Forelimb muscle (tissue), 1 donor: ENCODE measurements at regions not wholly inside any gene's neighbourhood (a gene's known extent, or its start where the extent isn't known, plus 50 kb on each side); places are given as distances from the start of the nearest gene placed in this dataset.
A peak's percentile ranks its signal among the peaks of the same experiment; 100 is the strongest.
"Not testable (repeated sequence)": the region's sequence is repeated elsewhere in the genome, so short reads cannot be mapped to it uniquely, and the experiment has no call there.

Source experiments
- DNase-seq: peaks from one replicate; pipeline ENCODE4 v3.0.0-alpha.2; 2013; ENCODE audit warnings: low read depth

DNA sequence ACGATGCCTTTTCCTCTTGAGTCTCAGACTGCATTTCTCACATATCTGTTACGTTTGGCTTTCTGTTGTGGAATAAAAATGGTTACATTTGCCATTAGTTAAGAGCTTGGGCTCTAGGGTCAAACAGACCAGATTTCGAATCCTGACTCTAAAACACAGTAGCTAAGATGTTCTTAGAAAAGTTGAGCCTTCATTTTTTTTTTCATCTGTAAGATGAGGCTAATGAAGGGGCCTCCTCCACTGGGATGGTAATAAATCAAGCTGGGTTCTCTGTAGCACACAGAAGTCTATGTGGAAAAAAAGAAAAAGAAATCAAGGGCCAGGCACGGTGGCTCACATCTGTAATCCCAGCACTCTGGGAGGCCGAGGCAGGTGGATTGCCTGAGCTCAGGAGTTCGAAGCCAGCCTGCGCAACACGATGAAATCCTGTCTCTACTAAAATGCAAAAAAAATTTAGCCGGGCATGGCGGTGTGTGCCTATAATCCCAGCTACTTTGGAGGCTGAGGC is 49.9 kb upstream of the CAPRIN1 start:
- no peak for DNase-seq

GRCh38 chr11:33999393-33999792 is 52.1 kb upstream of the CAPRIN1 start:
- DNase-seq, result no peak

- no peak for DNase-seq
These were observed 53.8 kb upstream of the CAPRIN1 start for GRCh38 chr11:33997584-33998251.

DNA sequence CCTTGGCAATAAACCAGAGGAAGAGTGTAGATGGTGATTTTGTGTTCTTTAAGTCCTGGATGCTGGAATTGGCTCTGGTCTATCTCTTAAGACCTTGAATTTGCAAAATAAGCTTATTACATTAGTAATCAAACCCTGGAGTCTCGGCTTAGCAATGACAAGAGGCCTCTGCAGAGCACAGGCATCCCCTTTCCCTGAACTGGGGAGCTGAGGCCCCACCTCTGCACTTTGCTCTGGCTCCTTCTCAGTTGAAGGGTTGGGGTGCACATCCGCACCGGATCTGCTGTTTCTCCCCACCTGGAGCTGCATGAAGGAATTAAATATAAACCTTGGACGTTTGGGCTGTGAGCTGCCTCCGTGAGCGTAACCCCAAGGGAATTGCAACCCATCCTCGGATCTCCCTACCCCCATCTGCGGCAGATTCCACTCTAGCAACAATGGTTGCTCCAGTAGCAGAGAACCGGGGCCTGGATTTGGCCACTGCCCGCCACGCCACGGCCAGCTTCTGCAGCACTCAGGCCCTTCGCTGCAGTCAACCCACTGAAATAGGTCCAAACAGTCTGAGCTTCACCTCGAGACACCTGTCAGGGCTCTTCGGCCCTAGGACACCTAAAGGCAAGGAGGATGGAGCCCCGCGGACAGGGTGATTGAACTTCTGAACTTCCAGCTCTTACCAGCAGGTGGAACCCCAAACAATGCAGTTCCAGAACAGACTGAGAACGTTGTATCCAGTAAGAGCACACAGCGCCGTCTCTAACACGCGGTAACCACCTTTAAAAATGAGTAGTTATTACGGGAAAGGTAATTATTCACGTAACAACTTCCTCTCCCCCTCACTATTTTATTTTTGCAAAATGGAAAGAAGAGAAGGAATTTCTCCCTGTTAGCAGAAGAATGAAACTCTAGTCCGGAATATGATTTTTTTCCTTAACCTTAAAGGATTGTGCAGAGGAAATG is 54.8 kb upstream of the CAPRIN1 start:
- peak; percentile 46 for DNase-seq

DNA sequence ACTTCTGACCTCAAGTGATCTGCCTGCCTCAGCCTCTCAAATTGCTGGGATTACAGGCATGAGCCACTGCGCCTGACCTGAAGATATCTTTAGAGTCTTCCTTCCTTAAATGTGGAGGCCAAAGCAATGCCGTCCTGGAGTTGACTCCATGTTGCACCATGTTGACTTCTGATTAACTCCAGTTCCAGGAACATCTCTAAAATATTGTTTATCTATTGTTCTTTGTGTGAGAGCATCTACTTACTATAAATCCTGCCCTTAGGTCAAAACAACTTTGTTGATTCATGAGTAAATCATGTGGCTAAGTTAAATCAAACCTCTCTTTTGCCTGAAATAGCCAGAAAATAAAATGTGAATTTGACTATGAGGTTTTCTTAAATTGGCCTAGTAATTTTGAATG is 56.6 kb upstream of the CAPRIN1 start:
- DNase-seq, result no peak

DNA sequence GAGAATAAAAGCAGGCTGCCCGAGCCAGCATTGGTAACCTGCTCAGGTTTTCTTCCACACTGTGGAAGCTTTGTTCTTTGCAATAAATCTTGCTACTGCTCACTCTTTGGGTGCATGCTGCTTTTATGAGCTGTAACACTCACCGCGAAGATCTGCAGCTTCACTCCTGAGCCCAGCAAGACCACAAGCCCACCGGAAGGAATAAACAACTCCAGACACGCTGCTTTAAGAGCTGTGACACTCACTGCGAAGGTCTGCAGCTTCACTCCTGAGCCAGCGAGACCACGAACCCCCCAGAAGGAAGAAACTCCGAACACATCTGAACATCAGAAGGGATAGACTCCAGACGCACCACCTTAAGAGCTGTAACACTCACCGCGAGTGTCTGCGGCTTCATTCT is 60.4 kb upstream of the CAPRIN1 start:
- not testable (repeated sequence) for DNase-seq

- DNase-seq, result not testable (repeated sequence)
These were observed 61.4 kb upstream of the CAPRIN1 start for GRCh38 chr11:33990131-33990530.

DNA sequence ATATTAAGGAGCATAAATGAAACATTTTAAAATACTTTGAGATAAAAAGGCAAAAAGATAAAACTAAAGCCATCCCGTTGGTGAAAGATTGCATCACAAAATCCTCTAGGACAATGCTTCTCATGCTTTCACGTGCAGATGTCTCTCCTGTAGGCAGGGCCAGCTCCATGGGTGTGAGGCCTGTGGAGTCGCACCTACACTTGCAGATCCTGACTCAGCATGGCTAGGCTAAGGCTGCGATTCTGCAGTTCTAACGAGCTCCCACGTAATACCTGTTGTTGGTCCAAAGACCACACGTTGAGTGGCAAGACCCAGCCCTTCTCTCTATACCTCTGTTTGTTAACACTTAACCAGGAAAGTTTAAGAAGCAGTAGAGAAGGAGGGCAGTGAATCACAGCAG is 62.1 kb upstream of the CAPRIN1 start:
- DNase-seq, result no peak

- no peak for DNase-seq
These were observed 62.8 kb upstream of the CAPRIN1 start for GRCh38 chr11:33988586-33989370.

DNA sequence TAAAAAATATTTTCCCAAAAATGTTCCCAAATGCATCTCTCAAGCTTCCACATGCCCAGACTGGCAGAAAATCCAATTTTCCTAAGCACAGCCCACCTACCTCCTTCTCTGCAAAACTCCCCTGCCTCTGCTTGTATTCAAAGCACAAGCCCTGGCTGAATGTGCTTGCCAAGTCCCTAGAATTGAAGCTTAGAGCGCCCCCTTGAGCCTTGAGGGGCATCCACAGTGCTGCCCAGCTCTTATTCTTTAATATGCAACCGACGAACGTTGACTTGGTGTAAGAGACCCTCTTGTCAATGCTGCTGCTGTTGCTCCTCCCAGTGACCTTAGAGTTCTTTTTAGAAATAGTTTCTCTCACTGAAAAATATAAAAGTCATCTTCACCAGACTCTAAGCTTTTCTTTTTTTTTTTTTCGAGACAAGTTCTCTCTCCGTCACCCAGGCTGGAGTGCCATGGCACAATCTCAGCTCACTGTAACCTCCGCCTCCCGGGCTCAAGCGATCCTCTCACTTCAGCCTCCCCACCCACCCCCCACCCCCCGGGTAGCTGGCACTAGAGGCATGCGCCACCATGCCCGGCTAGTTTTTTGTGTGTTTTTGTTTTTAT is 63.5 kb upstream of the CAPRIN1 start:
- DNase-seq, result peak; percentile 39

- DNase-seq, result no peak
These were observed 64.0 kb upstream of the CAPRIN1 start for GRCh38 chr11:33987545-33987944.

DNA sequence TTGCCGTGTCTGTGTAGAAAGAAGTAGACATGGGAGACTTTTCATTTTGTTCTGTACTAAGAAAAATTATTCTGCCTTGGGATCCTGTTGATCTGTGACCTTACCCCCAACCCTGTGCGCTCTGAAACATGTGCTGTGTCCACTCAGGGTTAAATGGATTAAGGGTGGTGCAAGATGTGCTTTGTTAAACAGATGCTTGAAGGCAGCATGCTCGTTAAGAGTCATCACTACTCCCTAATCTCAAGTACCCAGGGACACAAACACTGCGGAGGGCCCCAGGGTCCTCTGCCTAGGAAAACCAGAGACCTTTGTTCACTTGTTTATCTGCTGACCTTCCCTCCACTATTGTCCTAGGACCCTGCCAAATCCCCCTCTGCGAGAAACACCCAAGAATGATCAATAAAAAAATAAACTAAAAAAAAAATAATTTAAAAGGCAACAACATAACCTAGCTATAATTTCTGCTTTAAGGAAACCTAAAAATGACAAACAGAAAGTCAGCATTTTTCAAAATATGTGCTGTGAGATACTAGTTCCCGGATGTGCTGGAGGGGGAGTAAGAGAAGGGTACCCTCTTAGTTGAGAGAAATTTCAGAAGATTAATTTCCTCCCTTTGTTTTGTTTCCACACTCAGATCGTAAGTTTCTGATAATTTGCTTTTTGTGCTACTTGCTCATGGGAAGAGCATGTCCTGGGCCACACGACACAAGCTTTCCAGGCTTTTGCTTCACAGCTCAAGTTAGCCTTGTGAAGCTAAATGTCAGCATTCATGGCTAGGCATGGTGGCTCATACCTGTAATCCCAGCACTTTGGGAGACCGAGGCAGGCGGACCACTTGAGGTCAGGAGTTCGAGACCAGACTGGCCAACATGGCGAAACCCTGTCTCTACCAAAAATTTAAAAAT is 64.7 kb upstream of the CAPRIN1 start:
- not testable (repeated sequence) for DNase-seq

GRCh38 chr11:33984682-33985389 is 66.7 kb upstream of the CAPRIN1 start:
- no peak for DNase-seq

DNA sequence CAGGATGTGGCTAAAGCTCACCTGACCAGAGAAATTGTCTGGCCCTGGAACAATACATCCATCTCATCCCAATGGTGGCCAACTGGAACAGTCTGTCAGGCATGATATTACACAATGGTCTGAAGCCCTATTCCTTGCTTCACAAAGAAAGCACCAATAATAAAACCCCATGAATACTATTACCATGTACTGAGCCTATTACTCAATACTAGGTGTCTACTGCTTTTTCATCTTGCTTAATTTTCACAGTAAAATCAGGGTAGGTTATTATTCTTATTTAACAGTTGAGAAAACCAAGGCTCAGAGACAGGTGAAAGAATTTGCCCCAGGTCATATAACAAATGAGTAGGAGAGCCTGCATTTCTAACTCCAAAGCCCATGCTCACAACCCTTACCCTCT is 68.9 kb upstream of the CAPRIN1 start:
- DNase-seq, result no peak

- no peak for DNase-seq
These were observed 70.6 kb upstream of the CAPRIN1 start for GRCh38 chr11:33980897-33981296.

GRCh38 chr11:33978376-33978775 is 73.2 kb upstream of the CAPRIN1 start:
- DNase-seq, result no peak

GRCh38 chr11:33977676-33978075 is 73.9 kb upstream of the CAPRIN1 start:
- DNase-seq, result no peak

DNA sequence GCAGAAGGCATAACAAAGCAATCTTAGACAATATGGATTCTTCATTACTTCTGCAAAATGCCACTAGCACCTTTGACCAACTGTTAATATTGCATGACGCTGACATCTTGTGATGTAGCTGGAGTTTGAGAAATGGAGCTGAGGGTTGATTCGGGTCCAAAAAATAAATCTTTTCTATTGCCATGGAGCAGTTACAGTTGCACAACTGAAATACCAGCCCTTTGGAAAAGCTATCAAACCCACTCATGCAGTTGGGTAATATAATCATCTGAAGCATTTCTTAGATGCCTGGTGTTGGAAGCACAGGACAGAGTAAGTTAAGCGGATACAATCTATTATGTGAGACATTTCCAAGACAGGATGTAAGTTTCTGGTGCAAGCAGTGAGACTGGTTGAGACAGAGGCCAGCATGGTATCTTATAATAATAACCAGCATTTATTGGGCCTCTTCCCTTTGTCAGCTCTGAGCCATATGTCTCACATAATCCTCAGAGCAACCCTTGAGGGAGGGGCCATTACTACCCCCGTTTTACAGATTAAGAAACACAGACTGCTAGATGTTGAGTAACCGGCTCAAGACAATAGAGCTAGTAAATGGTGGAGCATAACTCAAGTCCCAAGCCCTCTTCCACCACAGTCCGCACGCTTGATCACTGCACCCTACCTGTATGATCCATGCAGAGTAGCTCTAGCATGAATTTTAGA is 74.9 kb upstream of the CAPRIN1 start:
- DNase-seq, result no peak

DNA sequence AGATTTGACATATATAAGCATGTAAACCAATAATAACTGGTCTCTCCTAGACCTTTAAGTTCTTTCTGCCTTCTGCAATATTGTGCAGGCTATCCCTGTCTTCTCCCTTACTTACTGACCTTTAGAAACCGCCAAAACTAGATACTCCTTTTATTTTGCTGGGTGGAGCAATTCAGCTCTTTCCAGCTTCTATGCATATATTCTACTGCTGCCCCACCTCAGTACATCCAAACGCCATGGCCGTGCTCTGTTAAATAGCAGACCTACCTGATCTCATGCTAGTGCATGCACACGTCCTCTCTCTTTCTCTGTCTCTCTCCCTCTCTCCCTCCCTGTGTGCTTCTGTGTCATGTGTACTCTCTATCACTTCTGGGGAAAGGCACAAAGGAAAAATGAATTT is 76.7 kb upstream of the CAPRIN1 start:
- no peak for DNase-seq
